ENCODE measurements at regions not wholly inside any gene's neighbourhood (a gene's known extent, or its start where the extent isn't known, plus 50 kb on each side); places are given as distances from the start of the nearest gene placed in this dataset.
"Not testable (repeated sequence)": the region's sequence is repeated elsewhere in the genome, so short reads cannot be mapped to it uniquely, and the experiment has no call there.

GRCh38 chr15:58346361-58346760 lies 85.4 kb upstream of the LIPC start:
- ATAC-seq (peak; percentile 34), DNase-seq (ENCODE audit: low spot score) (no peak)
- intact Hi-C loops (cut with DNase I): no loop called here

DNA sequence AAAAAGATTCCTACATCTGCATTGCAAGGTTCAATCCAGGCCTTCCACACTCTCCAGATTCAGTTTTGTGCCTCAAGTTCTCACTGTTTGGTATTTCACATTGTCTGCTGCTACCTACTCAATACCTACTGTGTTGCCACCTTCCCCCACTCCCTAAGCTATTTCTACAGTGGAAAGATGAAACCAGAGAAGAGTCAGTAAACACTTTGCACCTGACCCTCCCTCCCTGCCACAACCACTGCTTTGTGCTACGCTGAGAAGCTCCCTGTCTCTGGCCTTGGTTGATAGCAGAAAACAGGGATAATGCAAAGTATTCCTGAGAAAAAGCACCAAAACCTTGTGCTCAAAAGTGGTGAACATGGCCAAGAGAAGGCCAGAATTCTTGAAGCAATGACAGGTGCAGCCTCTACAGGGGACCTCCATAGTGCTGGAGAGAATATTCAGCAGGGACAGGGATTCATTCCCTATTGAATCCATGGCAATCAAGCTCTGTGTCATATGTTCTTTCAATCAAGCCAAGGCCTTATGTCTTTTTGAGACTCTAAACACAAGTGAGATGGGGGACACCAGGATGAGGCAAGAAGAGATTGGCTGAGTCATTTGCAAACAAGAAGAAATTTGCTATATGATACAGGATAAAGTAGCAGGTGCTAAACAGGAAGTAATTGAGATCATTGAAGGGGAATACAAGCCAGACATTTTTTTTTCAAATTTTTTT lies 83.5 kb upstream of the LIPC start:
- ATAC-seq (no peak), DNase-seq (ENCODE audit: low spot score) (no peak)
- intact Hi-C loops (cut with DNase I): no loop called here

GRCh38 chr15:58352026-58352929 lies 79.5 kb upstream of the LIPC start:
- intact Hi-C loops (cut with DNase I): no loop called here
- DNase-seq (ENCODE audit: low spot score): no peak
- ATAC-seq: no peak

DNA sequence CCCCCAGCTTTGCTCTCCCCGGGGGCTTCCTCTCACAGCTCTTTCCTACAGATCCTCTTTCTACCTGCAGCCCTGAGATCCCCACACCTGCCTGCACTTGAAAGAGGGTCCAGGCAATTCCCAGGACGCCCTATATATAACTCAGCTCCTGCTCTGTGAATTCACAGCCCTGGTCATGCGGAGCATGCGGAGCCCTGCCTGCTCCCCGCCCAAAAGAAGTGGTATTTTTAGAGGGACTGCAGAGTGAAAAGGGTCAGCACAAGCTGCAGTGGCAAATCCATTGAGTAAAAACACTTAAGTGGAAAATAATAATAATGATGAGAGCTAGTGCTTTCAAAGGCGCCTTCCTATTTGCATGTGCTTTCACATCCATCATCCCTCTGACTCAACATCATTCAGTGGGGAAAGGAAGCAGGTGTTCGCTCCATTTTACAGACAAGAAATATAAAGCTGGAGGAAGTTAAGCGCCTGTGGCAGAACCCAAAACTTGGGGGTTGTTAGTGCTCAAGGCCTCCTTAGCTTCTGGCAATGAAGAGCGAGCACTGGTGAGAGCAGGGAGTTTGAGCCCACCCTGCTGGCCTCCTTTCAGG lies 76.3 kb upstream of the LIPC start:
- intact Hi-C loops (cut with DNase I): no loop called here
- no peak for DNase-seq (ENCODE audit: low spot score)
- ATAC-seq: no peak

GRCh38 chr15:58355973-58356372 lies 75.8 kb upstream of the LIPC start:
- DNase-seq (ENCODE audit: low spot score) (no peak), ATAC-seq (no peak)
- intact Hi-C loops (cut with DNase I): no loop called here

DNA sequence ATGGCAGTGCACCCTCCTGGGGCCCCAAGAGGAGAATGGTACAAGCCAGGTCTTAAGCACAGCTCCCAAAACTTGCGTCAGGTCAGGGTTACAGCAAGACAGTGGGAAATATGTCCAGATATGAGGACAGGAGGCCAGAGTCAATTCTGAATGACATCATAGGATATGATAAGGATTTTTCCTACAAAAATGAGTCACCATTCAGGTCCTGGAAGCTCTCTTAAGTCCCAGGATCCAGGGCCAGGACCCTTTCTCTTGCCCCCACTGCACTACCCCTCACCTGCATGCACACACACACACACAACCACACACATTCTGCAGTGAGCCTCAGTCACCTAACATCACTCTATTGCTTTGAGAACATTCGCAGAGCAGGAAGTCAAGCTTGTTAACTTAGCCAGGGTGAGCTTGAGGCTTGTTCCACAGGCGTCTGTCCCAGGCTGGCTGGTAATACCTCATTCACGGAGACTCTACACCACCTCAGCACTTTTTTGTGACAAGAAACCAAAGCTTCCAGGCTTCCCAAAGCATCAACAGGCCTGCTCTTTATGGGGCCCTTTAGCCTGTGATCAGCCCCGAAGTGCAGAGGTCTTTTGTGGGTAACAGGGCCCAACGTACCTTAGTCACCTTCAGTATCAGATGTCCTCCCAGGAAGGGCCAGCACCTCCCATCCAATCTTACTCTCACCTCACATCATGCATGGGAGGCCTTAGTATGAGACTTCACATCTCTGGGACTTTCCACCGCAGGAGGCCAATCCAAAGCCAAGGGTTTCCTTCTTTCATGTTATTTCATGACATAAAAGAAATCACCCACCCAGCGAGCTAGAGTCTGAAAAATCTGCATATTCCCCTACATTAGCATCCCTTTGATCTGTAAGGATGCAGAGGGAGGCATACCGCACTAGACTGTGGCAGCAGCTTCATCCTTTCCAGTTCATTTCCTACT lies 74.0 kb upstream of the LIPC start:
- ATAC-seq: no peak
- no peak for DNase-seq (ENCODE audit: low spot score)
- intact Hi-C loops (cut with DNase I): no loop called here

DNA sequence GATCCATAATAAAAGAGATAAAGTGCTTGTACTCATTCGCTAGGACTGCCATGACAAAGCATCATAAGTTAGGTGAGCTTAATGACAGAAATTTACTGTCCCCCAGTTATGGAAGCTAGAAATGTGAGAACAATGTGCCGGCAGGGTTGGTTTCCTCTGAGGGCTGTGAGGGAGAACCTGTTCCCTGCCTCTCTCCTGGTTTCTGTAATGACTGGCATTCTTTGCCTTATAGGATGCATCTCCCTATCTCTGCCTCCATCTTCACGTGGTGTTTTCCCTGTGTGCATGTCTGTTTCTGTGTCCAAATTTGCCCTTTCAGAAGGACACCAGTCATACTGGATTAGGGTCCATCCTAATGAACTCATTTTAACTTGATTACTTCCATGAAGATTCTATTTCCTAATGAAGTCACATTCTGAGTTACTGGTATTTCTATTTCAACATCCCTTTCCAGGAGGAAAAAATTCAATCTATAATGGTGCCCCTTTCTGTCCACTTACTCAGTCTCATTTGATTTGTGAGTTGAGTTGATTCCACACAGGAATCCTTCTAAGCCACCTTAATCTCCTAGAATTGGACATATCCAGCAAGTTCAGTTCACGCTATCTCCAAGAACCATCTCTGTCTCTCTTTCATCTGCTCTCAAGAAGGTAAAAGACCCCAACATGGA lies 71.2 kb upstream of the LIPC start:
- intact Hi-C loops (cut with DNase I): no loop called here
- ATAC-seq: no peak
- no peak for DNase-seq (ENCODE audit: low spot score)

DNA sequence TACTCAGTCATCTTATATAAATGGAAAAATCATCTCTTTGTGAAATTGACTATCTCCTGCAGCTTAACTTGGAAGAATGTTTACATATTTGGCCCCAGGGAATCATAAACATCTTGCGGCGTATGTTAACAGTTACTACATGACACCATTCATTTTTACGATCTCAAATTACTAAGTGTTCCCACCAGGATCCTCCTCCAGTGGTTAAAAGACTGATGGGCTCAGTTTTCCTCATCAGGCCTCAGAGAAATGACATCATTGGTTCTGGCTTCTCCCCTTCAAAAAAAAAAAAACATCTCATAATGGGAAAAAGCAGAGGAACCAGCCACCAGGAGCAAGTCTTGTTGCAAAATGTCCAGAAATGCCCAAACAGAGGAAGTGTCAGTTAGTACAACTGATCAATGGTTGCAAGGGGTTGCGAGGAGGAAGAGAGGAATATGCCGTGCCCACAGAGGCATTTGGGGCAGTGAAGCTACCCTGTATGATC lies 70.5 kb upstream of the LIPC start:
- ATAC-seq: peak; percentile 90
- no peak for DNase-seq (ENCODE audit: low spot score)
- intact Hi-C loops (cut with DNase I): no loop called here

GRCh38 chr15:58362262-58362922 lies 69.4 kb upstream of the LIPC start:
- intact Hi-C loops (cut with DNase I): no loop called here
- ATAC-seq: peak; percentile 22
- no peak for DNase-seq (ENCODE audit: low spot score)

- ATAC-seq; intact Hi-C loops (cut with DNase I); DNase-seq (ENCODE audit: low spot score): not testable (repeated sequence)
Observed at GRCh38 chr15:58363118-58363517, 68.7 kb upstream of the LIPC start.

DNA sequence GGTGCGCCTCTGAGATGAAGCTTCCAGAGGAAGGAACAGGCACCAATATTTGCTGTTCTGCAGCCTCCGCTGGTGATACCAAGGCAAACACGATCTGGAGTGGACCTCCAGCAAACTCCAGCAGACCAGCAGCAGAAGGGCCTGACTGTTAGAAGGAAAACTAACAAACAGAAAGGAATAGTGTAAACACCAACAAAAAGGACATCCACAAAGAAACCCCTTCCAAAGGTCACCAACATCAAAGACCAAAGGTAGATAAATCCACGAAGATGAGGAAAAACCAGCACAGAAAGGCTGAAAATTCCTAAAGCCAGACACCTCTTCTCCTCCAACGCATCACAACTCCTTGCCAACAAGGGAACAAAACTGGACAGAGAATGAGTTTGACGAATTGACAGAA lies 68.1 kb upstream of the LIPC start:
- intact Hi-C loops (cut with DNase I); DNase-seq (ENCODE audit: low spot score); ATAC-seq: not testable (repeated sequence)

DNA sequence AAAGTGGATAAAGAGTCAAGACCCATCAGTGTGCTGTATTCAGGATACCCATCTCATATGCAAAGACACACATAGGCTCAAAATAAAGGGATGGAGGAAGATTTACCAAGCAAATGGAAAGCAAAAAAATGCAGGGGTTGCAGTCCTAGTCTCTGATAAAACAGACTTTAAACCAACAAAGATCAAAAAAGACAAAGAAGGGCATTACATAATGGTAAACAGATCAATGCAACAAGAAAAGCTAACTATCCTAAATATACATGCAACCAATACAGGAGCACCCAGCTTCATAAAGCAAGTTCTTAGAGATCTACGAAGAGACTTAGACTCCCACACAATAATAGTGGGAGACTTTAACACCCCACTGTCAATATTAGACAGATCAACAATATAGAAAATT lies 66.7 kb upstream of the LIPC start:
- intact Hi-C loops (cut with DNase I); ATAC-seq; DNase-seq (ENCODE audit: low spot score): not testable (repeated sequence)

- ATAC-seq (no peak), DNase-seq (ENCODE audit: low spot score) (no peak)
- intact Hi-C loops (cut with DNase I): no loop called here
Observed at GRCh38 chr15:58369261-58369701, 62.5 kb upstream of the LIPC start.

- no peak for DNase-seq (ENCODE audit: low spot score)
Observed at GRCh38 chr15:58369956-58370355, 61.8 kb upstream of the LIPC start.

GRCh38 chr15:58374147-58374546 lies 57.6 kb upstream of the LIPC start:
- intact Hi-C loops (cut with DNase I): no loop called here
- ATAC-seq (no peak), DNase-seq (ENCODE audit: low spot score) (no peak)

More at GRCh38 chr15:58369956-58370355, 61.8 kb upstream of the LIPC start:
- no peak for ATAC-seq
- intact Hi-C loops (cut with DNase I): no loop called here

- ATAC-seq: no peak
- intact Hi-C loops (cut with DNase I): no loop called here
Observed at GRCh38 chr15:58377193-58377592, 54.6 kb upstream of the LIPC start.

GRCh38 chr15:58378241-58379085 lies 53.3 kb upstream of the LIPC start:
- ATAC-seq (no peak), DNase-seq (ENCODE audit: low spot score) (no peak)
- intact Hi-C loops (cut with DNase I): no loop called here

More at GRCh38 chr15:58377193-58377592, 54.6 kb upstream of the LIPC start:
- no peak for DNase-seq (ENCODE audit: low spot score)

All from sciatic nerve (tissue), 2 donors.